Fibroblast of lung (primary cell): ENCODE measurements at regions not wholly inside any gene's neighbourhood (a gene's known extent, or its start where the extent isn't known, plus 50 kb on each side); places are given as distances from the start of the nearest gene placed in this dataset.

Experiments
- DNase-seq, 2 donors: peaks; one replicate each; pipeline versions ENCODE4 v3.0.0 to v3.0.0-alpha.2; 2010; ENCODE audit warnings: low read depth in 2 of 2
- H2AFZ ChIP-seq: 2 replicates; pipeline ENCODE4 v1.5.1; 2012; ENCODE audit warnings: low read length, control low read depth, inconsistent platforms
- H3K27ac ChIP-seq: 2 replicates; pipeline ENCODE4 v1.5.1; 2011; ENCODE audit warnings: low read length, control low read depth; ENCODE audit not compliant: insufficient read depth
- H3K27me3 ChIP-seq: 2 replicates; pipeline ENCODE4 v1.5.1; 2011; ENCODE audit warnings: mild to moderate bottlenecking, low read length; ENCODE audit not compliant: control insufficient read depth, insufficient read depth
- H3K36me3 ChIP-seq: 2 replicates; pipeline ENCODE4 v1.5.1; 2011; ENCODE audit warnings: low read length; ENCODE audit not compliant: control insufficient read depth, insufficient read depth
- H3K4me1 ChIP-seq: 2 replicates; pipeline ENCODE4 v1.5.1; 2011; ENCODE audit warnings: low read length; ENCODE audit not compliant: control insufficient read depth, insufficient read depth; ENCODE audit errors: extremely low read depth
- H3K4me2 ChIP-seq: 2 replicates; pipeline ENCODE4 v1.5.1; 2011; ENCODE audit warnings: low read length, control low read depth; ENCODE audit not compliant: insufficient read depth; ENCODE audit errors: extremely low read depth
- H3K4me3 ChIP-seq, 4 experiments: fragments of 200-600 bp in 1 of 4; sonication (generic) in 1 of 4; replicated peaks in 1 of 4; 2 replicates each; pipeline ENCODE4 v1.5.1; 2011 to 2016; ENCODE audit warnings: low read length in 4 of 4, low read depth in 3 of 4, mild to moderate bottlenecking in 3 of 4, control low read depth in 2 of 4, inconsistent platforms in 1 of 4, mixed read lengths in 1 of 4; ENCODE audit not compliant: insufficient read depth in 1 of 4; ENCODE audit errors: control extremely low read depth in 1 of 4
- H3K79me2 ChIP-seq: 2 replicates; pipeline ENCODE4 v1.5.1; 2012; ENCODE audit warnings: mild to moderate bottlenecking, low read length, inconsistent platforms; ENCODE audit not compliant: control insufficient read depth, insufficient read depth
- H3K9ac ChIP-seq: 2 replicates; pipeline ENCODE4 v1.5.1; 2011; ENCODE audit warnings: mild to moderate bottlenecking, low read length, control low read depth; ENCODE audit not compliant: insufficient read depth
- H3K9me3 ChIP-seq: 2 replicates; pipeline ENCODE4 v1.5.1; 2012; ENCODE audit warnings: low read depth, low read length; ENCODE audit not compliant: control insufficient read depth, insufficient read depth
- H4K20me1 ChIP-seq: 2 replicates; pipeline ENCODE4 v1.5.1; 2011; ENCODE audit warnings: low read length; ENCODE audit not compliant: control insufficient read depth, insufficient read depth; ENCODE audit errors: extremely low read depth
- EZH2 ChIP-seq: IDR thresholded peaks from 2 replicates; pipeline ENCODE4 v1.5.1; 2012; ENCODE audit warnings: low read length, control low read depth, mild to moderate bottlenecking; ENCODE audit errors: missing control alignments
- TF ChIP-seq, protein P1 (sequence below), 2 donors: IDR thresholded peaks in 1 of 2; conservative IDR thresholded peaks in 1 of 2; 1 replicate in 1 of 2; 2 replicates in 1 of 2; pipeline ENCODE4 v1.5.1; 2011 to 2012; ENCODE audit warnings: low read length in 2 of 2, control low read depth in 1 of 2, inconsistent platforms in 1 of 2, low read depth in 1 of 2, mild to moderate bottlenecking in 1 of 2

DNA sequence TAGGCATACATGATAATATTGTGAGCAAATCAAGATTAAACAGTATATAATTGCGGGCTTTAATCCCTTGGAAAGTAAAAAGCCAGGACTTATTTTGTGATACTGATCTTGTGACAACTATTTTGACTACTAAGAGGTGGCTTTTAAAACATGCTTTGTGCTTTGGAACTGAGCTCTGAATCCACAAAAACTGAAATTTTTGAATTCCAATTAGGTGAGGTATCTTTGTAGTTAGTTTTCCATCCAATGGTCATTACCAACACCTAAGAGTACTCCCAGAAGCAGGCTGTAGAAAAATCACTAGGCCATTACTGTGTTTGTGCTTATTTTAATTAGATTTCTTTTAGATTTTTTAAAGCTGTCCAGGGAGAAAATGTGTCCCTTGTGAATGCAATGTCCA, 559.5 kb upstream of the WWC1 start:
- H3K4me1 ChIP-seq, result no peaks in the 10 kb centered on the region
- DNase-seq, result peak in 1 of 2 donors; percentile 72
- H3K79me2 ChIP-seq, result no peaks in the 10 kb centered on the region
- no peaks in the 10 kb centered on the region for H4K20me1 ChIP-seq
- no peak overlapping the region for H3K4me3 ChIP-seq
- H2AFZ ChIP-seq, result no peak overlapping the region
- no peak overlapping the region for H3K4me2 ChIP-seq
- no peak overlapping the region for H3K27ac ChIP-seq
- no peaks in the 10 kb centered on the region for H3K27me3 ChIP-seq
- no peak overlapping the region for H3K9ac ChIP-seq
- TF ChIP-seq, protein P1, sequence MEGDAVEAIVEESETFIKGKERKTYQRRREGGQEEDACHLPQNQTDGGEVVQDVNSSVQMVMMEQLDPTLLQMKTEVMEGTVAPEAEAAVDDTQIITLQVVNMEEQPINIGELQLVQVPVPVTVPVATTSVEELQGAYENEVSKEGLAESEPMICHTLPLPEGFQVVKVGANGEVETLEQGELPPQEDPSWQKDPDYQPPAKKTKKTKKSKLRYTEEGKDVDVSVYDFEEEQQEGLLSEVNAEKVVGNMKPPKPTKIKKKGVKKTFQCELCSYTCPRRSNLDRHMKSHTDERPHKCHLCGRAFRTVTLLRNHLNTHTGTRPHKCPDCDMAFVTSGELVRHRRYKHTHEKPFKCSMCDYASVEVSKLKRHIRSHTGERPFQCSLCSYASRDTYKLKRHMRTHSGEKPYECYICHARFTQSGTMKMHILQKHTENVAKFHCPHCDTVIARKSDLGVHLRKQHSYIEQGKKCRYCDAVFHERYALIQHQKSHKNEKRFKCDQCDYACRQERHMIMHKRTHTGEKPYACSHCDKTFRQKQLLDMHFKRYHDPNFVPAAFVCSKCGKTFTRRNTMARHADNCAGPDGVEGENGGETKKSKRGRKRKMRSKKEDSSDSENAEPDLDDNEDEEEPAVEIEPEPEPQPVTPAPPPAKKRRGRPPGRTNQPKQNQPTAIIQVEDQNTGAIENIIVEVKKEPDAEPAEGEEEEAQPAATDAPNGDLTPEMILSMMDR (conservative IDR thresholded peaks at IDR 0.05 in 1 of 2, IDR thresholded peaks at IDR 0.05 in 1 of 2; ENCODE audit: low read depth in 1 of 2, low read length in 2 of 2), result no peak
- no peak for TF ChIP-seq EZH2
- H3K36me3 ChIP-seq, result no peaks in the 10 kb centered on the region
- no peaks in the 10 kb centered on the region for H3K9me3 ChIP-seq

DNA sequence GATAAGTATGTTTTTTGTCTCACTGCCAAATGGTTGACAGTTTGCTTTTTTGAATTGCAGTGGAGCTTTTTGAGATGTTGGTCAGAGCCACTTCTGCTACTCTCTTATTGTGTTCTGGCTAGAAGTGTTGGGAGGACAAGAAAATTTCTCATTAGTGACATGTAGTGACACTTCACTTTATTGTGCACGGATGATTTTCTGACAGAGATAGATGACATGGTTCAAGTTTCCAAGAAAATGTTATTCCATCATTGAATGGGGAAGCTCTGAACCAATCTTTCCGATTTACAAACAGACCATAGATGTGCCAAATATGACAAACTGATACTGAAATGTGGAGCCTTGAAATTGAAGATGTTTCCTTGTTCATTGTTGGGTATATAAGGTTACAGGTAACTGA, 558.9 kb upstream of the WWC1 start:
- H3K4me1 ChIP-seq, result no peaks in the 10 kb centered on the region
- DNase-seq, result no peak
- no peak overlapping the region for H3K4me2 ChIP-seq
- H2AFZ ChIP-seq, result no peak overlapping the region
- H3K9me3 ChIP-seq, result no peaks in the 10 kb centered on the region
- H3K27me3 ChIP-seq, result no peaks in the 10 kb centered on the region
- TF ChIP-seq, protein P1 (conservative IDR thresholded peaks at IDR 0.05 in 1 of 2, IDR thresholded peaks at IDR 0.05 in 1 of 2; ENCODE audit: low read depth in 1 of 2, low read length in 2 of 2), result no peak
- no peak for TF ChIP-seq EZH2
- no peaks in the 10 kb centered on the region for H3K36me3 ChIP-seq
- H4K20me1 ChIP-seq, result no peaks in the 10 kb centered on the region
- no peaks in the 10 kb centered on the region for H3K79me2 ChIP-seq
- H3K4me3 ChIP-seq, result no peak overlapping the region
- H3K27ac ChIP-seq, result no peak overlapping the region
- no peak overlapping the region for H3K9ac ChIP-seq

DNA sequence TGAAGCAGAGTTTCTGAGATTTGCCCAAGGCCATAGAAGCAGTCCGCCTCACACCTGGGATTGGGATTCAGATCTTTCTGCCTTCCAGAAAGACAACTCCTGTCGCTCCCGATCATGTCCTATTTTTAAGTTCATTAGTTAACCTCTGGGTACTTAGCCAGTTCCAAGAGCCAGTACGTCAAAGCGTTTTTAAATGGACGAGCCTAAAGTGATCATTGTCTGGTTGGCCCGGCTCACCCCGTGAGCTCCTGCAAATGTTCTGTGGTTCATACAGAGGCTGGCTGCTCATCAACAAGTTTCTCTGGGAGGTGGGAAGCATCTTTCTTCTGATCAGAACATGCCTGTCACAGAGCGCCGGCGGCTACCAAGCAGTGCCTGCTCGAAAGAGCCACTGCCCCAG, 554.5 kb upstream of the WWC1 start:
- Histone ChIP-seq H3K27me3 (no peaks in the 10 kb centered on the region), H3K4me3 (no peak overlapping the region), H3K36me3 (no peaks in the 10 kb centered on the region), H2AFZ (no peak overlapping the region), H3K4me1 (no peaks in the 10 kb centered on the region), H3K27ac (no peak overlapping the region), H3K9ac (no peak overlapping the region), H3K4me2 (no peak overlapping the region), H3K9me3 (no peaks in the 10 kb centered on the region), H4K20me1 (no peaks in the 10 kb centered on the region), H3K79me2 (no peaks in the 10 kb centered on the region)
- no peak for TF ChIP-seq EZH2
- TF ChIP-seq, protein P1 (conservative IDR thresholded peaks at IDR 0.05 in 1 of 2, IDR thresholded peaks at IDR 0.05 in 1 of 2; ENCODE audit: low read depth in 1 of 2, low read length in 2 of 2), result no peak
- DNase-seq, result no peak
